Daoy (cell line): ENCODE measurements at regions not wholly inside any gene's neighbourhood (a gene's known extent, or its start where the extent isn't known, plus 50 kb on each side); places are given as distances from the start of the nearest gene placed in this dataset.

Experiments used
- DNase-seq: peaks from one replicate; pipeline ENCODE4 v3.0.0-alpha.2; 2015; ENCODE audit warnings: low read depth

DNA sequence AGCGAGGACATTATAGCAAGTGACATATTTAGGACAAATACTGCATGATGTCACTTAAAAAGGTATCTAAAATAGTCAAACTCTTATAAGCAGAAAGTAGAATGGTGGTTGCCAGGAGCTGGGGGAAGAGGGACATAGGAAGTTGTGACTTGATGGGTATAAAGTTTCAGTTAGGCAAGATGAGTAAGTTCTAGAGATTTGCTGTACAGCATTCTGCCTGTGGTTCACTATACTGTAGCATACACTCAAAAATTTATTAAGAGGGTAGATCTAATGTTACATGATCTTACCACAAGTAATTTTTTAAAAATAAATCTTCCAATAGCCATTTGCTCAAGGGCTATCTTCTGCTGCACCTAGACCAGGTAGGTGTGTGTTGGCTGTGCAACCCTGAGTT is 78.1 kb upstream of the NPAS2 start:
- peak; percentile 37 for DNase-seq

DNA sequence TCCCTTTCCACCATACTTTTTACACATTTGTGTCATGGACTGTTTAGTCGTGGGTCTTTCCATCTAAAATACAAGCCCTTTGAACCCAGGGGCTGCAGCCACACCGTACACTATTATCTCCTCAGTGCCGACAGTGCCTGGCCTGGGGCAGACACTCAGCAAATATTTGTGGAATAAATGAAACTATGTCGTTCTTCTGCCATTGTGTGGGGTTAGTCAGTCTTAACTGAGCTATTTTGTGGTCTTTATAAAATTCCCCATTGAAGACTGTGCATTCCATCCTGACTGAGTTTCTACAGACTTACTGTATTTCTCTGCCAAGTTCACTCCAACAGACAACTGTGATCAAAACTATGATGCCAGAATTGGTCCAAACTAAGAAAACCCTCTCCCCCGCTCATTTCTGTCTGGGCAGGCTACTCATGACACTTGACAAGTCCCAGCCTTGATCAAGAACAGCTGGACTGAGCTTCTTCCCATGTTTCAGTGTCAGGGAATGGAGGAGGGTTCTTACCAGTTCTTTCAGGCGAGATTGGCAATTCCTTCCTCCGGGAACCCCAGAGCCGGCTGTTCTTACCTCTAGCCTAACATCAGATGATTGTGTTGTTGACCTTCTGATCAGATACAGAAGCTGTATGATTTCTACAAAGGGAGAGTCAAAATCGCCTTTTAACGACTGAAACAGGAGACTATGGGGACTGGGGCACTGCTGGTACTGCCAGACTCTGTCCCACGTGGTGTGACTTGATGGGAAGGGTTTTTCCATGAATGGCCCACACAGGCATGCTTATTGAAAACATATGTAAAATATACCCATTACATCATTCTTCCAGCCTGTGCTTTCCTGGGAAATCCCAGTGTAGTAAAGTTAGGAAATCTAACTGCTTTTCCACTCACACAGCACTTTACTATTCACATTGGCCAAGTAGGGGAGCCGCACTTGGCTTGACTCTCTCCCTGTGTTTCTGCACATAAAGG is 77.4 kb upstream of the NPAS2 start:
- DNase-seq: peak; percentile 88

DNA sequence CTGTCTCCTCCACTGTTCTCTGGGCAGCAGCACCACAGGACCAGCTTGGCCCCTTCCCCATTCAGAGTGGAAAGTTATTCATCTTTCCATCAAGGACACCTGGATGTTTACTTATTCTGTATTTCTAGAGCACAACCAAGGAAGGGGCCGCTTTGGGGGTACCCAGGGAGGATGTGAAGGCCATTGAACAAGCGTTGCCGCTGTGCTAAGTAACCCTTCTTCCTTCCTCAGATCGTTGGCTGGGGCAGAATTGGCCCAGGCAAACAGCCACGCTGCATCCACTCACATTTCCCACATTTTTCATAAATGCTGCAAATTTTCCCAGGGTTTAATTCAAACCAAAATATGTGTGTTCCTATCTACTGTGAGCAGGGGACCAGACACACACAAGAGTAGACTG is 76.2 kb upstream of the NPAS2 start:
- no peak for DNase-seq

DNA sequence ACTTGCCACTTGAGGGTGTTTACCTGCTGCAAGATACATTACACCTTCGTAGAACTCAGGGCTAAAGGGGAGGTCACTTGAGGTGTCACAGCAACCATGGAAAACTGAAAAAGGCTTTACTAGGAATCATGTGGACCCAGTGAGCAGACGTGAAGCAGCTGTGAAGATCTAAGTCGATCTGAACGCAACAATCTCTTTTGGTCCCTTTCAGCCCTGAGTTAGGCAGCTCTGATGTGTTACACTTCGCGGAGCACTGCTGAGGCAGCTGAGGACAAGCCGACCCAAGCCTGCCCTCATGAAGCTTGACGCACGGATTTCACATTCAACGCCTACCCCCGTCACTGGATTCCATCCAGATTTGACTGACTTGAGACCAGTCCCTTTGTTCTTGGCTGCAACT is 75.8 kb upstream of the NPAS2 start:
- no peak for DNase-seq

DNA sequence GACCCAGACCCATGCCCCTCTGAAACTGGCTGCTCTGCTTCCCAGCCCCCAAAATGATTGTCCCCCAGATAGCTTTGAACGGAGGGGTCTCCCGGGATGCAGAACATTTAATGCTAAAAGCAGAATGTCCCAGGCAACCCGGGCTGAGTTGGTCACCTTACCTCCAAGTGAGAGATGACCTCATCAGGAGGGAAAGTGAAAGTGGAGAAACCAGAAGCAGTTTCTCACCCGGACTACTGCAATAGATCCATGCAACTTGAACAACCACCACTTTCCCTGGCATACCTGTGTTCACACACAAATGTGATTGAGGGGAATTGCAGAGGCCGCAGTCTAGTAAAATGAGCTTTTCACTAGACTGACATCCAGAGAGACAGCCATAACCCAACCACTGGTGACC is 75.3 kb upstream of the NPAS2 start:
- peak; percentile 80 for DNase-seq

DNA sequence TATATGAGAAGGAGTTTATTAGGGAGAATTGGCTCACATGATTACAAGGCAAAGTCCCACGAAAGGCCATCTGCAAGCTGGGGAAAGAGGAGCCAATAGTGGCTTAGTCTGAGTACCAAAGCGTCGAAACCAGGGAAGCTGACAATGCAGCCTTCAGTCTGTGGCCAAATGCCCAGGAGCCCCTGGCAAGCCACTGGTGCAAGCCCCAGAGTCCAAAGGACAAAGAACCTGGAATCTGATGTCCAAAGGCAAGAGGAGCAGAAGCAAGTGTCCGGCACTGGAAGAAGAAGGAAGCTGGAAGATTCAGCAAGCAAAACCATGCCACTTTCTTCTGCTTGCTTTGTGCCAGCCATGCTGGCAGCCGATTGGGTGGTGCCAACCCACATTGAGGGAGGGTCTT is 74.3 kb upstream of the NPAS2 start:
- no peak for DNase-seq

DNA sequence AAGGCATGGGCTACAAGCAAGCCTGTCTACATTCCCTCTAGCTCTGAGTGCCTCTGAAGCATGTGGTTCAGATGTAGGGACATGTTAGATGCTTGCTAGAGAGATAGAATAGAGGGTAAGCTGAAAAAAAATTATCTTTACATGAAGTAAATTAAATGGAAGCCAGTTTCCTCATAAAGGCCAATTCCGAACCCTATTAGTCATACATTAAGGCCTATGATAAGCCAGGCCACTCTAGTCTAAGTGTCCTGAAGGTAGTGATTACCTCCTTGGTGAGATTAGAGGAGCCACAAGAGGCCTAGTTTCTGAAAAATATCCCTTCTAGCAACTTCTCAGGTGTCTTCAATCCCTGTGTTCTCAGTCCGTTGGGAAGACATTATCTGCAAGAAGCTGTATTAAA is 72.4 kb upstream of the NPAS2 start:
- DNase-seq: peak; percentile 30

DNA sequence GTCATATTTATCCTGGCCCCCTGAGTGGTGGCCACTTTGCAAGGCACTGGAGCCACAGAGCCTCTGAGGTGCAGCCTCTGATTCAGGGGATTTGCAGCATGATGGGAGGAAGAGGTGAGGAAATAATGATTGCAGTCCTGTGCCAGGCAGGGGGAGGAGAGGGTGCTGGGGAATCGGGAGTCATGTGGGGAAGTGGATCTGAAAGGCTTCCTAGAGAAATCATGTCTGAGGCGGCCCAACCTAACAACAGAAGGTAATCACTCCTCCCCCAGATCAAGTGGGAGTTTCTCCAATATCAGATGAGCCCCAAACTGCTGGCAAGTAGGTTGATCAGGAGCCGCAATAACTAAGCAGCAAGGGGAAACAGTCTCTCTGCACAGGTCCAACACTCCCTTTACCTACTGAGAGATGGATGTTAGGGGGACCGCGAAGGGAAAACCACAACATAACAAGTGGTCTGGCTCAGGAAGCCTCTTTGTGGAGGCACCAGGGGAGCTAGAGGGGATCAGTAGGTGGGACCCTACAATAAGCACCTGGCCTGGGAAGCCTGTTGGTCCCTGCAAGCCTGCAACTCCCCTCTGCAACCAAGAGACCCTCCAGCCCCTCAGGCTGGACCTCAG is 71.8 kb upstream of the NPAS2 start:
- no peak for DNase-seq

DNA sequence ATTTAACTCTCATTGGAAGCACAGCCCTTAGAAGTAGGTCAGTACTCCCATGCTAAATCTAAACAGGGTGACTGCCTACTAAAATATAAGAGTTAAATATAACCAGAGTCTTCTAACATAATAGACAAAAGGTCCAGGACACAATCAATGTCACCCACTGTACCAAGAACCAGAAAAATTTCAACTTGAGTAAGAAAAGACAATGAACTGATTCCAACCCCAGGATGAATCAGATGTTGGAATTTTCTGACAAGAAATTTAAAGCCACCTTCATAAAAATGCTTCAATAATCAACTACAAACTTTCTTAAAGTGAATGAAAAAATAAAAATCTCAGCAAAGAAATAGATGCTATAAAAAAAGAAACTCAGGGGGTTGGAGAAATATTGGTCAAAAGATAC is 71.3 kb upstream of the NPAS2 start:
- DNase-seq: no peak

DNA sequence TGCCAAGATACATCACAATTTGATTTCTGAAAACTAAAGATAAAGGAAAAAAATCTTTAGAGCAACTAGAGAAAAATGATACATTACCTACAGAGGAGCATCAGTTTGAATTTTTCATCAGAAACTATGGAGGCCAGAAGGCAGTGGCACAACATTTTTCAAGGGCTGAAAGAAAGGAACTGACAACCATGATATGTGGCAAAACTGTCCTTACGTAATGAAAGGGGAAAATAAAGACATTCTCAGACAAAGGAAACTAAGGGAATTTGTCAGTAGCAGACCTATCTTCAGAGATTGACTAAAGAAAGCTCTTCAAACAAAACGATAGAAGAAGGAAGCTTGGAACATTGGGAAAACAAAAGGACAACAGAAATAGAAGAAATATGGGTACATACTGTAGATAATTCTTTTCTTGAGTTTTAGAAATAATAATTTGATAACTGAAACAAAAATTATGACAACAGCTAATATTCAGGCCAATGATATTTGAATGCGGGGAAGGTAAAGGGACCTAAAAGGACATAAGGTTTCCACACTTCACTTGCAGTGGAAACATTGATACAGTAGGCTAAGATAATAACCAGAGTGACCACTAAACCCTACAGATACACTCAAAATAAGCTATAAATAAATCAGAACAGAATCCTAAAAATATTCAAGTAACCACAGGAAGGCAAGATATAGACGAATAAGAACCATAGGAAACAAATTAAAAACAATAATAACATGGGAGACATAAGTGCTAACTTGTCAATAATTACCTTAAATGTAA is 70.0 kb upstream of the NPAS2 start:
- DNase-seq: no peak

DNA sequence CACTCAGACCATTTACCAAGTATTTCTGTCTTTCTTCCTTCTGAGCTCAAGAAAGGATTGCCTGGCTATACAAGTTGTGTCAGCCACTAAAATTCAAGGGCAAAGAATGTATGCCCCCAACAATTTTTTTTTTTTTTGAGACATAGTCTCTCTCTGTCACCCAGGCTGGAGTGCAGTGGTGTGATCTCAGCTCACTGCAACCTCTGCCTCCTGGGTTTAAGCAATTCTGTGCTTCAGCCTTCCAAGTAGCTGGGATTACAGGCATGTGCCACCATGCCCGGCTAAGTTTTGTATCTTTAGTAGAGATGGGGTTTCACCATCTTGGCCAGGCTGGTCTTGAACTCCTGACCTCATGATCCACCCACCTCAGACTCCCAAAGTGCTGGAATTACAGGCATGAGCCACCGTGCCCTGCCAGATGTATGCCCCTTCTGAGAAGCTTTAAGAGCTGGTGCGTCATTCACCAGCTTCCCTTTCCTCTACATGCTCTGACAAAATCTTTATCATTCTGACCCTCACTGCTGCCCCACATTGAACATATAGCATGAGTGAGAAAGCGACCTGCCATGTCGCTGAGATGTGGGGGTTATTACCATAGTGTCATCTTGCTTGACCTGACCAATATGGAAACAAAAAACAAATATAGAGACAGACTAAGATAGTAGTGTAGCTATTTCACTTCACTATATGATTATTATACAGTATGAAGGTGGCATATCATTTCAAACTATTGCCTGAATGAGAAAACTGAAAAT is 67.9 kb upstream of the NPAS2 start:
- peak; percentile 74 for DNase-seq

DNA sequence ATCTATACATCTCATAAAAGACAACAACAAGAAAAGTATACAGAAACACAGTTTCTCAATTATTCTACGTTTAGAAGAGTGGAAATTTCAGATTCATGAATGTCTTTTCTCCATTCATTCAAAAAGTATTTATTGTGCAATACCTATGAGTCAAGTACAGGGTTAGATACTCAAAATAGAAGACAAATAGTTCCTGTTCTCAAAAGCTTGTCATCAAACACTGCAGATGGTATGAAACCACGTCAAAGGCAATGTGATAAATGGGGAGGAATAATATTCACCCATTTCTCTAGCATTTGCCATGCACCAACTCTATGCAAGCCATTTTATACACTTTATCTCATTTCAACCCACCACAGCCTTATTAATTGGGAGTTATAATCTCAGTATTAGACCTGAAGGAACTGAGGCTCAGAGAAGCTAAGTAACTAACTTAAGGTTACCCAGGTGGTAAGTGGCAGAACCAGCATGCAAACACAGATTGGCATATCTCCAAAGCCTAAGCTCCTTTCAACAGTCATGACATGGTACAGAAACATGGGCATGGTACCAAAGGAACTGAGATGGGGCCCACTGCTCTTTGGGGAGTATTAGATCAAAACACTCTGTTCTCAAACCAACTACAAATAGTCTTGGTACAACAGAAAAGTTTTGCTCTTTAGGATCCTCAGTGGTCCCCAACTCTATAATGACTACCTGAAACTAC is 67.2 kb upstream of the NPAS2 start:
- no peak for DNase-seq

DNA sequence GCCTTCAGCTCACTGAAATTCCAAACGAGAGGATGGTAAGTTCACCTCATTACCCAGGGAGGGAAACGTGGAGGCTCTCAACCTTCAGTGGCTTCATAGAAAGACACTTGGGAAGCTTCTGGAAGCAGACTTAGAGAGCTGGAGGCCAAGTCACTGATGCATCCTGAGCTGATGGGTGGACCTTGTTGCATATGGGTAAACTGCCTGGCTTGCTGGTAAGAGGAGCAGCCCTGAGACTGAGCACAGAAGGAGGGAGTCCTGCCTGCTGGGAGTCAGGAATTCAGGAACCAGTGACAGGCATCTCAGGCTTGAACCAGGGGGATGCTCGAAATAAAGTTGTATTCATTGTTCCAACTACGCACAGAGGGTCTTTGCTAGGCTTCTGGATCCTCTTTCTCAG is 66.5 kb upstream of the NPAS2 start:
- DNase-seq: no peak

DNA sequence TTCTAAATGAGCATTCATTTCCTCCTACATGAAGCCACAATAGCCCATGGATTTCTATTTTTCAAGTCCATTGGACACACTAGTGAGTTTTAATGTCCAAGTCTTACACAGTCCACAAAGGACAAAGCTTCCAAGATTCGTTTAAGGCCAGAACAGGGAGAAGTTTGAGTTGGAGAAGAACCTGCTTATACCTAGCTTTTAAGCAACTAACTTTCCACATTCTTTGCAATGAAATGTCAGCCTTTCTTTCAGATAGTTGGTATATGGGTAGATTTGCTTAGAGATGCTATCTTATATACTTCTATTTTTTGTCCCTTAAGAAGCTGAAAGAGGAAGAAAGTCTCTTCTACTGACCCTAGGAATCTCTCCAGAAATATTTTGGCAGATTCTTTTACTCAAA is 66.1 kb upstream of the NPAS2 start:
- no peak for DNase-seq

DNA sequence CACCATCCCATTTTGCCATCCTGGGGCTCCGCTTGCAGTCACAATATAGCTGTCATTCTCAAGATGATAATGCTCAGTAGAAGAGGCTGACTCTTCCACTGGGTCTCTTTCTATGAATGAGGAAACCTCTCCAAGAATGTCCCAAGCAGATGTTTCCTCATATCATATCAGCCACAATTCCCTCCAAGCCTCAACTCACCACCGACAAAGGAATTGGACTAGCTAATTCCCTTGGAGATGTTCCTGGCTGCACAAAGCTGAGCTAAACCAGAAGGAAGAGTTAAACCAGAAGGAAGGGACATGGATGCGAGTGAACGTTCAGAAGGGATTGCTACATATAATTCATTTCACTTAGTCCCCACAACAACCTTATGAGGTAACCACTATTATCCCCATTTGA is 65.0 kb upstream of the NPAS2 start:
- DNase-seq: no peak

DNA sequence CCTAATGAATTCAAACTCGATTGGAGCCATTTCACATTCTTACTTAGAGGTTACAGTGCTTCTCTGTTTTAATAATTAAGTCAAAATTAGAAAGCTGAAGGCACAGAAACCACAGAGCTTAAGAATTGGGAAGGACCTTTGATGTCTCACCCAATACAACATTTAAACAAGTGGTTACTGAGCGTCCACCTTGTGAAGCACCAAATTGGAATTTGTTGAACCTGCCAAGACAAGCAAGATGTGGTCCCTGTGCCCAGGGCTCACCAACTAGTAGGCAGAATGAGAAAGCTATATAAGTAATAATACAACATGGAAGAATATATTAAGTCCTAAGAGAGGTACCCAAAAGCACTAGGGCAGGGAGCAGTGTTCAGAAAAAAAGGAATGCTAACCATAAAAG is 64.5 kb upstream of the NPAS2 start:
- peak; percentile 63 for DNase-seq

DNA sequence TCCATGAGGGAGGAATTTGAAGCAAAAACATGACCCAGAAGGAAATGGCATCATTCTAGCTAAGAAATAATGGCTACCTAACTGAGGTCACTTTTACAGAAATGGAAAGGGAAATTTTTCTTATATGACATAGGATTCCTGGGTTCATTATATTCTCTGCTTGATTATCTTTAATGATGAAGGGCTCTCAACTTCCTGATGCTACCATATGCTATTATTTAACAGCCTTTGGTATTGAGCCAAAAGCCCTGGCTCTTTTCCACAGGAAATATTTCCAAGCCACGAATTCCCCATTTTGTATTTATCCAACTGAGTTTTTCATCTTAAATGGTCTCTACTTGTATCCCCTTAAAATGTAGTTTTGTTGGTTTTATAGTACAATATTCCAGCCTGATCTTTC is 63.2 kb upstream of the NPAS2 start:
- DNase-seq: no peak

DNA sequence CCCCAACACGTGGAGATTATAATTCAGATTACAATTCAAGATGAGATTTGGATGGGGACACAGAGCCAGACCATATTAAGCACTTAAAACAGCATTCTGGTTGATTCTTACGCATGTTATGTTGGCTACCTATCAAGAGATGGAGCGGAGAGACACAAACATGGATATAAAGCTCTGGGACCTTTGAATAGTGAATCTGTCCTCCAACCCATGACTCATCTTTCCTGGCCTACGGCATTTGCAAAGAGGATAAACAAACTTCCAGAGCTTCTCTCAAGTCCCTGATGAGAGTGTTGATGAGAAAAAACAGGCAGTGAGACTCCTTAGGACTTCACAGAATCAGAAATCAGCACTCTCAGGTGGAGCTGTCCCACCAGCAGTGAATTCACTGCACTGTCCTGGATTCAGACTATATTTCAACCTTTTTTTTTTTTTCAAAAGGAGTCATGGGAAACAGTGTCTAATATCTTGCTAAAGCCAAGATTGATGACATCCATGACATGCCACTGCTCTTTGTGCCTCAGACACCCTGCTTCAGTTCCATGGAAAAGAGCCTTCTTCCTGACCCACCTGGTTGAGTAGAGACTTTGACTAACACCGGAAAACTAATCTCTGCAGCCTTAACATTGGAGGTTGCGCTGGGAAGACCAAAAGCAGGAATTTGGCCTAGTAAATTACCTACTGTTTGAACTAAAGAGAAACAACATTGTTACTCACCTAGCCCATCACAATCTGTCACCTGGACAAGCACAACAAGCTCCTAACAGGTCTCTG is 62.1 kb upstream of the NPAS2 start:
- DNase-seq: peak; percentile 70

DNA sequence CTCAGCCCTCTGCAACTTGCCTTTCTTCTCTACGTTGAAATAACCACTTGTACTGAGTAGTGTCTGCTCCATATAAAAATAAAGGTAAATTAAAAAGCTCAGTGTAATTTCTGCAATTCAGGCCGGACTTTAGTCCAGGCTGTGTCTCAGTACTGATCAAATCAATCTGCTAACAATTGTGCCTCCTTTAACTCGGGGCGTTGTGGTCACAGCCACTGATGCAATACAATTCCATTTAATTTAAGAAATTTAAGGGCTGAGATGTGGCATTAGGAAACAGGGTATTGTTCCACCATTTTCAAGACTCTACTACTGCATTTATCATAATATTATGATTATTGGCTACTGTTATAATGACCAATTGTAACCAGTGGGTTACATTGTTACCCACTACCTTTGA is 60.0 kb upstream of the NPAS2 start:
- no peak for DNase-seq

DNA sequence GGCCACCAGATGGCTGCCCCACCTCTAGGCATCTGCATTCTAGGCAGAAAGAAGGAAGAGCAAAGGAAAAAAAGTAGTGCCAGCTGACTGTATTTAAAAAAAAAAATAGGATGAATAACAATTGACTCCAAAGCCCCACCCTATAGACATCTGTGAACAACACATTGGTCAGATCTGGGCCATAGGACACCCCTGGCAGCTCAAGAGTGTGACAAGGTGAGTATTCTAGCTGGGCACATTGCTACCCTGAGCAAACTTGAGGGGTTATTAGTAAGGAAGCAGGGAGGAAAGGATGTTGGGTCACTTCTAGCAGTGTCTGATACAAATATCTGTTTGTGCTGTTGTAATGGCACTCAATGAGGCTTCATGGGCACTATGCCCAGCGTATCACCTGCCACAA is 58.6 kb upstream of the NPAS2 start:
- no peak for DNase-seq

DNA sequence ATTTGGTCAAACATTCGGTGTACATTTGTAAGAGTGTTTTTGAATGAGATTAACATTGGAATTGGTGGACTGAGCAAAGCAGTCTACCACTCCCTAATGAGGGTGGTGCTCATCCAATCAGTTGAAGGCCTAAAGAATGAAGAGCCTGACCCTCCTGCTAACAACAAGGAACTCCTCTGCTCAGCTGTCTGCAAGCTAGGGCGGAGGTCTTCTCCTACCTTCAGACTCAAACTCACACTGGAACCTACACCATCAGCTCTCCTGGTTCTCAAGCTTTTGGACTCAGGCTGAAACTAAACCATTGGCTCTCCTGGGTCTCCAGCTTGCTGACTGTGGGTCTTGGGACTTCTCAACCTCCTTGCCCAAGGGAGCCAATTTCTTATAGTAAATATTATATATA is 55.5 kb upstream of the NPAS2 start:
- no peak for DNase-seq
